SH-SY5Y (cell line): ENCODE measurements at regions not wholly inside any gene's neighbourhood (a gene's known extent, or its start where the extent isn't known, plus 50 kb on each side); places are given as distances from the start of the nearest gene placed in this dataset.

ENCODE experiments used
- GATA2 ChIP-seq: IDR thresholded peaks from 2 replicates; pipeline ENCODE4 v1.6.1; 2011; ENCODE audit warnings: mild to moderate bottlenecking, low read depth, low read length
- GATA3 ChIP-seq: IDR thresholded peaks from 2 replicates; pipeline ENCODE4 v1.6.1; 2011; ENCODE audit warnings: low read depth, mild to moderate bottlenecking, low read length, moderate library complexity

DNA sequence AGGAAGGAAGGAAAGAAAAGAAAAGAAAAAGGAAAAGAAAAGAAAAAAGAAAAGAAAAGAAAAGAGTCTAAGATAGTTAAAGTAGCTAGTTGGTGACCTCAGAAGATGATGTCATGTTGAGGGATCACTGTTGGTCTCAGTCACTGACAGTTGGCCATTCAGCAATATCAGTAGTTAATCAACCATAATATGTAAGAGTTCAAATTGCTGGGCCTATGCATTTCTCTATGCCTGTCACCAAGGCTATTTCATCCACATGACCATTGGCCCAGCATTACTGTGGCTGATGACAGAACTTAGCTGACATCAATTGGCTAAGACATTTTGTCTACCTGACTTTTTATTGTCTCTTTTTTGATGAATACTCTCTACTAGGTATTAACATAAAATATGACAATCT, 435.5 kb upstream of the CRIM1 start:
- no peak for TF ChIP-seq GATA3
- no peak for TF ChIP-seq GATA2
